ENCODE measurements at regions not wholly inside any gene's neighbourhood (a gene's known extent, or its start where the extent isn't known, plus 50 kb on each side); places are given as distances from the start of the nearest gene placed in this dataset.

- no peak for TF ChIP-seq CTCF (IDR thresholded peaks at IDR 0.05)
- no peak for TF ChIP-seq ZFX (IDR thresholded peaks at IDR 0.05; ENCODE audit: borderline replicate concordance)
Observed at GRCh38 chr3:40980467-40980866, 218.8 kb upstream of the CTNNB1 start.
